CD4-positive, alpha-beta T cell treated with Interleukin-17A for 1 hour (primary cell): ENCODE measurements at regions not wholly inside any gene's neighbourhood (a gene's known extent, or its start where the extent isn't known, plus 50 kb on each side); places are given as distances from the start of the nearest gene placed in this dataset.

Experiments
- DNase-seq: peaks from one replicate; pipeline ENCODE4 v3.0.0-alpha.2; 2020

DNA sequence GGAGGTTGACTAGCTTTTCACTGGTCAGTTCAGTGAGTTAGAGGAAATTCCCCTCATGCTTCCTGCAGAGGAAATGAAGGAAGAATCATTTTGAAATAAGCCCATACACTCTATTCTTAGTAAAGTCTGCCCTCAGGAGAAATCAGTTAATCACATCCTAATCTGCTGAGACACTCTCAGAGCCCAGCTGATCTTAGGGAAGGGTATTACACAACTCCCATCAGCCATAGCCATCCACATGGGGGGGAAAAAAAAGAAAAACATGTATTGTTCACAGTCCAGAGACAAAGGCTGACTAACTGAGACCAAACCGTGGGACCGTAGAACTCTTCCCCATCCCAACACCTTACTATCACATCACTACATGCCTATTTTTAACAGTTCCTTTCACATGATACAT is 722.3 kb downstream of the CDH8 start:
- DNase-seq: no peak

DNA sequence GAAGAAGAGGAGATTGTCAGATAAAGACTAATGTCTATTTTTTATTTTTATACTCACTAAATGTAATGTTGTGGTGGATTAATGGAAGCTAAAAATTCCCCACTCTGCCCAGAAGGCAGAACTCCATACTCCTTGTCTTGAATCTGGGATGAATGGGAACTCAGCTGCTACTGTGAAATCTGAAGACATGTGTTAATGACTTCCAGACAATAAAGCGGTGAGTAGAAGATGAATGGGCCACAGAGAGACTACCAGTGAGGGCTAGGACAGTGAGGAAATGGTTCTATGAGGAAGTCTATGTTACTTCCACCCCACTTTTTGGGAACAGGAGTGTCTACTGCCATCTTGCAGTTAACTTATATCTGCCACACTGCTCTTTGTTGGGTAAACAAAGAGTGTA is 726.9 kb downstream of the CDH8 start:
- no peak for DNase-seq

DNA sequence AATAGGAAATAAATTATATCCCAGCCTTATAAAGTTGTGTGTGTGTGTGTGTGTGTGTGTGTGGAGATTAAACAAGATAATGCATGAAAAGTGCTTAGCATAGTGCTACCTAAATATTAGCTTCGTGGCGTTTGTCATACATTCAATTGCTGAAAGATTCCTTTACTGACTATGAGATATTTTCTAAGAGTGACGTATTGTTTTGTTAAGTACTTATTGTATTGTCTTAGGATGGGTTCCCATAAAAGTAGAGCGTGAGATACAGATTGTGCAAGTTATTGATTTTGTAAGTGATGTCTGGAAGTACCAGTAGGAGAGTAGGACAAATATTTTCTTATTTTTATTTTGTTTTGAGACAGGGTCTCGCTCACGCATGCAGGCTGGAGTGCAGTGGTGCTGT is 730.0 kb downstream of the CDH8 start:
- no peak for DNase-seq

DNA sequence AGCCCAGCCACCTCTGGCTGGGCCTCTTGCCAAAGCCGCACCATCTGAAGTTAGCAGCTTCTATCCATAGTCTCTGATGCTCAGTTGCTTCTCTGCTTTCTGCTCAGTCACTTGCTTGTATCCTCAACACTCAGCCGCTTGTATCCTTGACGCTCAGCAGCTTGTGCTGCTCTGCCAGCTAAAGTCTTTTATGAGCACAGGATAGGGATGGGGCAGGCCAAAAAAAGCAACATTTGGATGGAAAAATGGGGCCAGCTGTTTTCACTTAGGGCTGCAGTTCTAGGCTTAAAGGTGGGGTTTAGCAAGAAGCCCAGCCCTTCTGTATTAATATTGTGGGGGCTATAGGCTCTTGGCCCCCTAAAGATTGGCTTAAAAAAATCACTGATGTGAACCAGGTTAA is 739.4 kb downstream of the CDH8 start:
- no peak for DNase-seq

DNA sequence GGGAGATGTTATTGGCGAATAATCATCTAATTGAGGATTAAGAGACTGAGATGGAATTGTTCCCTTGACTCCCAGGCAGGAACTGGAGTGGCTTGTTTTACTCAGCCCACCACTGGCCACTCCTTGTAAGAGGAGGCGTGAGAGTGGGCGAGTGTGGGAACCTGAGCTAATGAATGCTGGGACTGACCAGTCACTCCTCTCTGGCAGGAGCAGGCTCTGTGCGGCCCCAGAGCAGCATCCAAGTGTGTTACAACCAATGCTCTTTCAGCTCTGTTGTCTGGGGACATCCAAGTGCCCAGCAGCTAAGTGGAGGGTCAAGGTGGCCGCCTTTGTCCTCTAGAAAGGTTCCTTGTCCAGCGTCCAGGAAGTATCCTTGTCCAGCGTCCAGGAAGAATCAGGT is 739.9 kb downstream of the CDH8 start:
- no peak for DNase-seq

DNA sequence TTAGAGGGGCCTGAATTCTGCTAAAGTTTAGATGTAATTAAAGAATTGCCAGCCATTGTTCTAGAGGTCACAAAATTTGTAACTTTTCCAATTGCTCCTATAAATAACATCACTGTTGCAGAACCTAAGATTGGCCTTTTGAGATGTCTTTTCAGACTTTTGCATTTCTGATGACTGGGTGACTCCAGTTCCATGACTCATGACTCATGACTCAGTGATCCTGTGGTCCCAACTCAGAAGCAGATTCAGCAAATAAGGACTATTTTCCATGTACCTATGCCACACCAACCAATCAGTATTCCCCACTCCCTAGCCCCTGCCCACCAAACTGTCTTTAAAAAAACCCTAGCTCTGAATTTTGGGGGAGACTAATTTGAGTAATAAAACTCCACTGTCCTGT is 740.9 kb downstream of the CDH8 start:
- no peak for DNase-seq

DNA sequence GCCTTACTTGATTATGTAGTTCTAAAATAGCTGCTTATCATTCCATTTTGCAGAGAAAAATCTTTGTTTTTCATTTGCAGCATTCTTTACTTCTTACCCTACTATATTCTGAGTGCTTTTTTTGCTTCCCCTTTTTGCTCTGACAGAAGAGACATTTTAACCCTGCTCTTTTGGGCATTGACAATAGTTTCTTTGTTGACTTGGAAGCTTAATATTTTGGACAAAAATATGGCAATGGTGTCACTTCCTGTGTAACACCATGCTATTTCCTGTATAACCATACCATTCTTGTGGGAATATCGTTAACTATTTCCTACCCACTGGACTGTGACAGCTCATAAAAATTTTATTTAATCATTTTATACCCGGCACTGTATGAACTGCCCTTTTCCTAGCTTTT is 747.1 kb downstream of the CDH8 start:
- no peak for DNase-seq

DNA sequence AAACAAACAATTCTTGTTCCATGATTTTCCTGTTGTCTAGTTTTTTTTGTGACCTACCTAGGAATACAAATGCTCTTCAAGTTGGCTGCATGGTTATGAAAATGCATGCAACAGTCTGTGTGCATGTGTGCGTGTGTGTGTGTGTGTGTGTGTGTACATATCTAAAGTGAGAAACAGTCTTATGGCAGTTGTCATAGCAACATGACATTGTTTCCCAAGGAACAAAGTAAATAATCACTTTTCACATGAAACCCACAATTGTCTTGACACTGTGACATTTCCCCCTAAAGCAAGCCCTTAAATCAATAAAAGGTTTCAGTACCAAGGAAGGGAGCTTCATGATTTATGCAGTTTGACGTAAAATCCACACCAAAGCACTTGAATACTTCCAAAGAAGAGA is 758.4 kb downstream of the CDH8 start:
- DNase-seq: no peak

DNA sequence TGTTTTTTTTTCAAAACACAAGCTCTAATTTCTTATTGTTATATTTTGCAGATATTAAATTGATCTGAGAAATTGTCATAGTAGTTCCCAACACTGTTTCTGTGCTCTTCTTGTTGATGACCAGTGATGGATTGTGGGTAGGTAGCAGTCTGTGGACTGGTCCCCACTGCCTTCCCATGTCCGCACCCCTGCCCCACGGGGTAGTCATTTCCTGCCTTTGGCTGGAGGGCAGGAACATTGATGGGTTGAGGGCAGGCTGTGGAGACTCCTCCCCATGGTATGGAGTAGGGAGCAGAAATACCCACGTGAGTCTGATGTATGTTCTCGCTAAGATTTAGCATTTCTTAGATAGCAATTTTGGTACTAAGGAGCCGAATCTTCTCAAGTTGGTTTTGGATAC is 762.0 kb downstream of the CDH8 start:
- DNase-seq: no peak

DNA sequence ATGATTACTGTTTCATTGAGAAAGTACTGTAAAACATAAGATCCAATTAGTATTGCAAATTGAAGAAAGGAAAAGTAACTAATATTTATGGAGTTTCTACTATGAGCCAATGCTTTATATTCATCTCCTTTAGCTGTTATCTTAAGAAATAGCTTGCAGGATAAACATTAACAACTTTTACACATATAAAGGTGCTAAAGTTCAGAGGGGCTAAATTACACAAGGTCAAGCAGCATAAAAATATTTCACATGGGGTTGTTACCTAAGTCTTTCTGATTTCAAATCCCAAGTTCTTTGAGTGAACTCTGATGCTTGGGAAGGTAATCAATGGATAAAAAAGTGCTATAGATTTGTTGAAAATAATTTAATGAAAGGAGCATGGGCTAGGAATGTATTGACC is 765.5 kb downstream of the CDH8 start:
- no peak for DNase-seq

DNA sequence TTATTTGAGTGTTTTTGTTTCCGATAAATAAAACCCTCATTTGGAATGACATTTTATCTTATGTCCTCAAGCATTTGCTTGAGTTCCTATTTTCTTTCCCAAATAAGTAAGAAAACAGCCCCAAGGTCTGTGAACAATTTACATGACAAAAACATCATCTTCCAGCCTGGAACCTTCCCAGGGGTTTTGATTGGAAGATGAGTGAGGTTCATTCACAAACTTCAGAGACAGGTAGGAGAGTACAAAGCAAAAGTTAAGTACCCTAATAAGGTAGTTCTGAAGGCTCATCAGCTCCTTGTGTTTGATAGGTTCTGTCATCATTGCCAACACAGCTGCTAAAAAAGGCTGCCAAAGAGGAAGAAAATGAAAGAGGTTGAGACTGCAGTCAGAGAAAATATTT is 772.8 kb downstream of the CDH8 start:
- no peak for DNase-seq

DNA sequence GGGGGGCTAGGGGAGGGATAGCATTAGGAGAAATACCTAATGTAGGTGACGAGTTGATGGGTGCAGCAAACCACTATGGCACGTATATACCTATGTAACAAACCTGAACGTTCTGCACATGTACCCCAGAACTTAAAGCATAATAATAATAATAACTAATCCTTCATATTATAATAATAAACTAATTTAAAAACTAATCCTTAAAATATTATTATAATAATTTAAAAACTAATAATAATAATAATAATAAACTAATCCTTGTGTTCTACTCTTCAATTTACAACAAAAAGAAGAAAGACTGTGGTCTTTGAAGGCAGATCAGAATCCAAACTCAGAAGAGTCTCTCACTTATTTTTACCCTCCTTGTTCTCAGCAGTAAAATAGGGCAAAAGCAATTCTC is 774.9 kb downstream of the CDH8 start:
- no peak for DNase-seq

DNA sequence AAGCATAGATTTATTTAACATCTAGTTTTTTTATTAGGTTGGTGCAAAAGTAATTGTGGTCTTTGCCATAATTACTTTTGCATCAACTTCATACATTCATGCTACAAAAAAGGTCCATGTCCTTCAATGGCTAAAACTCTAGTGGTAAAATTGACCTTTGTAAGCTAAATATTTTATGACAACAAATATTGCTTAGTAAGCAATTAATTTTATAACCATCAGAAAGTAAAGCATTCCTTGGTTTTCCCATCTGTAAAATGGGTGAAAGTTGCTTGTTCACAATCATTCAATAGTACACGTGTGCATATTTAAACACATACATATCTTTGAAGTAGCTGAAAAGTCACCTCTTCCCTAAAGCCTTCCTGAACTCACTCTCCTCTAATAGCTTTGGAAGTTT is 789.6 kb downstream of the CDH8 start:
- DNase-seq: no peak

DNA sequence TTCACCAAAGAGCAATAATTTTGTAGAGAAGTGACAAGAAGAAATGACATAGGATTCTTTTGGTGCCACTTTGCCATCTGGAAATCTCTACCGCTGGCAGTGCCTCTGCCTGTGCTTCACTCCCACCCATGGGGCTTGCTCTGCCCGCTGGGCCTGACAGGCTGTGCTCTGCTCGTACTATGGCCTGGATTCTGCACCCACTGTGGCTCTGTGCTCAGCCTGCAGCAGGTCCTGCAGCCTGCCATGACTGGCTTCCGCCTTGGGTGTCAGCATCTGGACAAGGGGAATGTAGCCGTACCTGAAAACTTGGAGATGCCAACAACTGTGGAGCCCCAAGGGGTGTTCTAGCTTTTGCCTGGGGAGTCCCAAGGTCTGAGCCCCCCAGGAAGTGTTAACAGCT is 792.3 kb downstream of the CDH8 start:
- no peak for DNase-seq

DNA sequence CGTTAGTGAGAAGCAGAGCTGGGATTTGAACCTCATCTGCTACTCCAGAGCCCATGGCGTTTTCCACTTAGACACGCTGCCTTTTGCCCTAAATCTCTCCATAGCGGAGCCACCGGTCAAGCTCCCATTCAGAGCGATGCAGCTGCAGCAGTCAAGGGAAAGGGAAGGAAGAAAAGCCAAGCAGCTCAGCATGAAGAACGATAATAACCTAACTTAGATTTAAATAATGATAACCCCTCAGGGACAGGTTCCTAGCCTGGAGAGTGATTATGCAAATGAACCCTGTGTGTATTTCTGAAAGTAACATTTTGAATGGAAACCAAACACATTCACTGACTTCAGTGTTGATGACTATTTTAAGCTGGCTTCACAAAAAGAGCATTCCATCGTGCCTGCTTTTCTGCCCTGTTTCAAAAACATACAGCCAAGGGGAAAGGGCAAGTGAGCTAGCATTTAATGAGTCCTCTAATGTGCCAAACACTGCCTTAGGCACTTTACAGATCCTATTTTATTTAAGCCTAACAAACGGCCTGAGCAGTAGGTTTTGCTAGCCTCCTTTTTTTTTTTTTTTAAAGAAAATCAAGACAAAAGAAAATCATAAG is 798.3 kb downstream of the CDH8 start:
- DNase-seq: no peak

DNA sequence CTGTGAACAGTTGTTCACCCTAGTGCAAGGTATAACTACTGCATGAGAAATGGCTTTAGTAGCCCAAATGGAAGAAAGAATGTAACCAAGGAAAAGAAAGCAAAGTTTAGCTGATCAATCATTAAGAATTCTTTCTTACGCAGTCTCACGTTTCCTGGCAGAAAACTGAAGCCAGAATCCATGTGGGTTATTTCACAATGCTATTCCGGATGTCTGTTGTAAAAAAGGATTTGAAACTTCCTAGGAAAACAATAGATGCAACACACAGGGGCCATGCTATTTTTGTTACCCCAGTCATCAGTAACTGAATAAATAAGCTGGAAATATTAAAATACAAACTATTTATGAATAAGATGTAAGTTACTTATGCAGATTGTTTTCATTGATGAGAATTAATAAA is 802.5 kb downstream of the CDH8 start:
- no peak for DNase-seq

DNA sequence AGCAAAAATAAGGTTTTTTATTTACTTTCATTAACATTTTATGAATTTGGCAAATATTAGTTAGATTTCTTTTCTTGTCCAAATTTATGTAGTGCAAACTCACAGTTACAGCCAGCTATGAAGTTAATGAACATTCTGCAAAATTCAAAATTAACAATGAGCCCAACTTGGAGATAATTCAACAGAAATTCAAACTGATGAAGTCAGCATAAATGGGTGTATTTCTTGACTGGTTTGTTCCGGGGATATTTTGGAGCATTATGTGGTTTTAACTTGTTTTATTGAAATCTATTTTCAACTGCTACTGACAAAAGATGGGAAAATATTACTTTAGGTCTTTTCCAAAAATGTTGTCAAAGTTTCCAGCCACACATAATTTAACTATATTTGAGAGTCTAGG is 807.9 kb downstream of the CDH8 start:
- no peak for DNase-seq

DNA sequence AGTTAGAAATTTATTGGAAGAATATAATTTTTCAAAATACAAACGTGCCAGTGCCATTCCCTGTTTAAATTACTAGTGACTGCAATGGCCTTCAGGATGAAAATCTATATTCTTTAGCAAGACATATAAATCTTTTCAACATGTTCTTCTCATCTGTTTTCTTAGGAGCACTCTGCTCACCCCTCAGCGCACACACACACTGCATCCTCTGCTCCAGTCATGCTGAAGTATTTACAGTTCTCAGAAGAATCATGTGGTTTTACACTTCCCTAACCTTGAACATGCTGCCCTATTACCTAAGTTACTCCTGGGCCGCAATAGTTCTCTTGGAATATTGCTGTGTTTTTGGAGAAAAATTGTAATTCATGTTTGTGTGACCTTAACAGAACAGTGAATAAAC is 820.6 kb downstream of the CDH8 start:
- no peak for DNase-seq

DNA sequence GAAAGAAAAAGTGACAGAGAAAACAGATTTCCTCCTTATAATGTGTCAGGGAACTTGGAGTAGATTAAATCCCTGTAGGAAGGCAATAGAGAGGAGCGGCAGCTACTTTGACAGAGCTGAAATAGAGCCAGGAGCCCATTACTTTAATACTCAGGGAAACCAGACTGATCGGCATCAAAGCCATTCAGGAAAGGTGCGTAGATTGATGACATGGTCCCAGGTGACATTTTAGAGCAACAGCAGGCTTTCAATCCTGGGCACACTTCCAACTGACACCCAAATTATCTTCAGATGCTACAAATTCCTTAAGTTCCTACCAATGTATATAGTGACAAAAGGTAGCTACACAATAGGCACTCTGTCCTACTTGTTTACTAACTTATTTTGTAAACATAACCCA is 821.5 kb downstream of the CDH8 start:
- no peak for DNase-seq

DNA sequence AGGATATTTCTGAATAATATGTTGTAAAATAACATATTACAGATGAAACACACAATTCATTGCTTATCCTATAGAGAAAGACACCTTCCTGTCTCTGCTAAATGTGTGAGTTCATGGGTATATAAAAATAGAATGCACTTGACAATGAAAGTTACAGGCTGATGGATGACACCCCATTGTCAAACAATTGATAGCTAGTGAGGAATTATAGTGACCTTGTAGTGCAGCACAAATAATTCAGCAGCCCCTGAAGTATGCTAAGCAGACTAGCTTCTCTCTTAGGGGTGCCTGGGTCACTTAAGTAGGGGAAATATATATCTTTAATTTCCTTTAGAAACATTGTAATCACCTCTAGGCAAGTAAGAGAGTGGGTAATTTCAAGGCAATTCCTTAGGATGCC is 826.2 kb downstream of the CDH8 start:
- DNase-seq: no peak

DNA sequence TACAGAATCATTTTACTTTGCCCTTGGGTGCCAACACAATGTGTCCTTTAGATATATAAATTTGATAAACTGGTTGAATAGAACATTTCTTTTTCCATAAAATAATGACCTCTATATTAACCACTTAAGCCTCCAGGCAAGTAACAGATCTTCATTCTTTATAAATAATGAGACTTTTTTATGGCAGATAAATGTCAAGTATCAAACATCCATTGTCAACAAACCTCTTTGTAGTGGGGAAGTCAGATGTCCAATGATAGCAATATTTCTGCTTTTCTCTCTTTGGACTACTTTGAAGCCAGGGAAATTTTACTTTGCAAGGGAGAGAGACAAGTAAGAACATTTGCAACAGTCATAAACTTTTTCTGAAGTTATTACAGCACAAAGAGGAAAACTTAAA is 841.2 kb downstream of the CDH8 start:
- DNase-seq: no peak

DNA sequence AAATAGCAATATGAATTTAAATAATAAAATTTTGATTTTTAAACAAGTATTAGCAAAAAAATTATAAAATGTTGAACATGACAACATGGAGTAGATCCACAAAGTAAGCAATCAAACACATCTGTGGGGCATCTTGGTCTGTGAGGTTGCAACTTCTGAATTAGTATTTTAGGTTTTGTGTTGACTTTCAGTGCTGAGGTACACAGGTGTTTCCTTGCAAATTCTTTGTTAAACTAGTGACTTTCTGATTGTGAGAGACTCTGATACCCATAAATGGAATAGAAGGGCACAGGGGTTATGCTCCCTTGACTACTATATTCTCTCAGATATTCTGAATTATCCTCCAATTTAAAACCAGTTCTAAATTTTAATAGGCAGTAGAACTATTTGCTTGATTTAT is 841.7 kb downstream of the CDH8 start:
- DNase-seq: no peak

DNA sequence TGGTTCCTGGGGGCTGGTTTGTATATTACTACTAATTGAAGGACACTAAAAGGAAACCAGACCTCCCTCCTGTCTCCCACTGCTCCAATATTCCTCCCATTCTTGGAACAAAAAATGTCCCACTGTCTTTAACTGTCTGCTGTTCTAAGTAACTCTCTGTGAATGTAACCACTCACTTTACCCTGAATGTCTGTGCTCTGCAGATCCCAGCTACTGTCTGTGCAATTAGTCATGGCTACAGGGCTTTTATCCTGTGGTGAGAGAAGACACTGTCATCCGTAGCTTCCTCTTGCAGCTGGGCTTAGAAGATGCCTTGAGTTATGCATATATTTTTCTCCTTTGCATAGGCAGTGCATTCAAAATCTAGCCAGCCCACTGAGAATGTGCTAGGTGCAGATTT is 853.8 kb downstream of the CDH8 start:
- no peak for DNase-seq

DNA sequence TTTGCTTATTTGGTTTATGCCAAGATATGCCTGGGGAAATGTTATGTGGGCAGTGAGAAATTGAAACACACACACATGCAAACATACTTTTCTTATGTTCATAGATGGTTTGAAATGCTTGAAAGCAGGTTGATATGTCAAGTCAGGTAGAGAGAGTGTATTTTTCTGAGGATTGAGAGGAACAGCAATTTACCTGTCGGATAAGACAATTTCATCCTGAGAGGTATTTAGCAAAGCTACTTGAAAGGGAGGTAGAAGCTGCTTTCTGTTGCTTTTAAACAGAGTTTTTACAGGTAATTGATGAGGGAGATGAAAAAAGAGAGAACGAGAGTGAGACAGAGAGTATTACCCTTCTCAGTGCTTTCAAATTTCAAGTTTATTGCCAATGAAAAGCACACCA is 854.3 kb downstream of the CDH8 start:
- DNase-seq: no peak

DNA sequence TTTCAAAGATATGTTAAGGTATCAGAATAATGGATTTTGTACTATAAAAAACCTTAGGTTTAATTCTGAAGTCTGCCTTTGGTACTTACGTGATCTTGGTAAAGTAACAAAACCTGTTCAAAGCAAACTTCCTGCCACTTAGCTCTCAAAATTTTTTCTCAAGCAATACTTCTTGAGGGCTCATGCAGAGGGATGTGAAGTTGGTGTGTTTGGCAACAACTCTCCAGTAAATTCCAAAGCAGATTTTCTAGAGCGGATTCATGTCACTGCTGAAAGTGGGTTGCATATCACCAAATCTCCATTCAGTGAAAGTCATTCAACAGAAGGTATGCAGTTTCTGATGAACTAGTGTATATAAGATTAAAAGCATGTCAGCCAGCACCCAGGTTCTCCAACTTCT is 856.7 kb downstream of the CDH8 start:
- DNase-seq: no peak

DNA sequence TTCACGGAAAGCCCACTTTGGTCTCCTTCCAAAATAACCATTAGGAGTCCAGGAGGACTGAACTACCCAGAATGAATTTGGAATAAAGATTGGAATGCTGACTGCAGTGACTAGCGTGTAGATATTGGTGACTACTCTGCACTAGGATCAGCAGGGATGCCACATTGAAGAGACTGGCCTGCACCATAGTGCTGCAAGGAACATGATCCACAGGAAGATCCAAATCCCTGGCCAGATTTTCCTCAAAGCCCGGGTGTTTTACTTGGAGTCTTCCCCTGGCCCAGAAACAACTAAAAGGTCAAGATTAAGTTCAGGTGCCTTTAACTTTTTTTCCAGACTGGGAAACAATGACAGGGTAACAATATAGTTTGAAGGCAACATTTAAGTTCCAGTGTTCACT is 870.4 kb downstream of the CDH8 start:
- DNase-seq: no peak
